ENCODE measurements at regions not wholly inside any gene's neighbourhood (a gene's known extent, or its start where the extent isn't known, plus 50 kb on each side); places are given as distances from the start of the nearest gene placed in this dataset.
"Not testable (repeated sequence)": the region's sequence is repeated elsewhere in the genome, so short reads cannot be mapped to it uniquely, and the experiment has no call there.

DNA sequence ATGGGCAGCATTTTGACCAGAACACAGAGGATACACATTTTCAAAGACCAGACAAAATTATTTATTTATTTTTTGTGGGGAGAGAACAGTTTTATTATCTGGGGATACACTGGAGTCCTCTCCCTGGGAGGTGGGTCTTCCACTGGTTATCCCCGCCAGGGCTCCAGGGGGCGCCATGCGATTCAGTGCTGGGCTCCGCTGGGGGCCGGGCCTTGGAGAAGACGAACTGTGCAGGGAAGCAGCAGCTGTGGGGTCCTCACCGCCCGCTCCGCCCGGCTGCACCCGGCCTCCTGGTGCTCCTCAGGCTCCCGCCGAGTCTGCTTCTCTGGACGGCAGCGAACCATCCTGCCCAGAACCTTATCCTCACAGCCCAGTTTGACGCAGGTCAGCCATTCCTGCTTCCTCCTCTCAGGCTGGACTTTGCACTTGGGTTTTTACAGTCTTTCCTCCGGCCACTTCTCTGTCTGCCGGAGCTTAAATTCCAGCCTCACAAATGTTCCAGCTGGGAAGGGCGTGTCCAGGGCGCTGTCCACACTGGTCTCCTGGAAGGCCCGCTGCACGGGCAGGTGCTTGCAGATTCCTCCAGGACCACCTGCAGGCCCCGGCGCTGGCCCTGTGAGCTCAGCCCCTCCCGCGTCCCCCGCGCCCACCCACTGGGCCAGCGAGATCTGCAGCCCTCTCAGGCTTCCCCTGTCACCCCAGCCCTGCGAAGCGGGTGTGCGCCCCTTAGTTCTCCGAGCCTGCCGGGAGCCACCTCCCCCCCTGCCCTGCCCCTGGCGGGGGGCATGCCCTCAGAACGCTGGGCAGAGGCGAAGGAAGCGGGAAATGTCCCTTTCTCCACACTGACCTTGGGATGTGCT, 1830.0 kb upstream of the DEFB115 start:
- no peak for DNase-seq

GRCh38 chr20:29430531-29430930, 1826.9 kb upstream of the DEFB115 start:
- no peak for DNase-seq

GRCh38 chr20:29440721-29441120, 1816.7 kb upstream of the DEFB115 start:
- DNase-seq: not testable (repeated sequence)

DNA sequence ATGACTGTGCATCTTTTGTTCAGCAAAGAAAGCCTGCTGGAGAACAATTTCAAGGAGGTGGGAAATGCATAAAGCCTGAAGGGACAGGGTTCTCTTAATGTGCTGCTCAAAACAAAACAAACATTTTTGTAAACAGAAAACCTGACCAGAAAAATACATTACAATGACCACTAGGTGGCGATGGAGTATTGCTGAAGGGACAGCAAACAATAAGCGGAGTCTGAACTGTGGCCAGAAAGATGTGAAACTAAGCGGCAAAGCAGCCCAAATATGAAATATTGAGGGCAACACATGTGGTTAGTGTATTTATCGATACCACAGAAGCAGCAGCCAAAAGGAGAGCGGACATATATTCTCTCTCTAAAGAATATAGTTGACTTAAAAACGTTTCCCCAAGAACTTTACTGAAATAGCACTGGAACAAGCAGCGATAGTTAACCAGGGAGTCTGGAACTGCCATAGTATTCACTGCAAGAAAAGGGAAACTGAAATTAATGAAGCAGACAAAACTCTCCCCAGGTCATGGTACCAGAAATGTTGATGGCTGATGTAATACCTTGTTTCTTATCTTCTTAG, 1814.2 kb upstream of the DEFB115 start:
- peak; percentile 8 for DNase-seq

GRCh38 chr20:29443819-29444218, 1813.6 kb upstream of the DEFB115 start:
- DNase-seq: no peak

GRCh38 chr20:29445050-29445907, 1812.2 kb upstream of the DEFB115 start:
- DNase-seq: peak; percentile 76

DNA sequence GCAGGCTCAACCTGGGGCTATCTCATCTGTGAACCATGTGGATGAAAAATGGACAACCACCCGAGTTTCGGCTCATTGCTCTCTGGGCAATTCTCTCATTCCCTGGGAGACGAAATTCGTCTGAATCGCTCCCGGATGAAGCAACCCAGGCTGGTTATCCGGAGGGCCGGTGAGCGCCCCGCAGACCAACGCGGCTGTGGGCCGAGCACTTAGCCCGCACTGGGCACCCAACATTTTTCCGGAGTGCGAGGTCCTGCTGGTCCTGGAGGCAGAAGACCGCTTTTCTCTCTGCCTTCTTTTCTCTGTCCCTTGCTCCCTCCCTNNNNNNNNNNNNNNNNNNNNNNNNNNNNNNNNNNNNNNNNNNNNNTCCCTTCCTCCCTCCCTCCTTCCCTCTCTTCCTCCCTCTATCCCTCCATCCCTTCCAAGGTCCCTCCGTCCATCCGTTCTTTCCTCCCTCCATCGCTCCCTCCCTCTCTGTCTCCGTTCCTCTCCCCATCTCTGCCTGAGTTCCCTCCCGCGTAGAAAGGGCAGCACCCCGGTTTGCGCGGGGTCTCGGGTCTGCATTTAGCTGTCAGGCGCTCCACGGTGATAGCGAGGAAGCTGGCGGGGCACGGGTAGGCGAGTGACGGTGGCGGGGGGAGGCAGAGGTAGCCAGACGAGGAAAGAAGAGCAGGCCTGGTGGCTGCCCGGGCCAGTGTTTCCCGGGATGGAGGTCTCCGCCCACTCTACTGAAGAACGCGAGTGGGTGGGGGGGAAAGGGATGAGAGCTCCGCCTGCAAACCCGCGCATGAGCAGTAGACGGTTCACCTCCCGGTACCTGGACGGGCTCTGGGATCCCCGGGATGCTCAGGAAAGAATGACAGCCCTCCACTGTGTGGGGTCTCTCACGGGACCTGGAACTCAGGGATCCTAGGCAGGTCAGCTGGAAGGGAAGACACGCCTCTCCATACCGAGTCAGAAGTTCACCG, 1809.7 kb upstream of the DEFB115 start:
- not testable (repeated sequence) for DNase-seq

GRCh38 chr20:29448806-29449470, 1808.5 kb upstream of the DEFB115 start:
- DNase-seq: no peak

DNA sequence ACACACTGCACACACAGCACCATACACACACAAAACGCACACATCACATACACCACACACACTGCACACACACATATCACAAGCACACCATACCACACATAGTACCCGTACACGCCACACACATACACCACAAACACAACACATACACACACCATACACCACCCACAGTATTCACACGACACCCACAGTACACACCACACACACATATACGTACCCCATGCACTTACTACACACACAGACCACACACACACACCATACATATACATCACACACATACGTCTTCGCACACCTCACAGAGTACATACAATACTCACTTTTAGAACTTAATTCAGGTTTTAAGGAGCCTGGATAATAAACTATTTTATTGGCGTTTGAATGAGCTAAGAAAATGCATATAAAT, 1805.3 kb upstream of the DEFB115 start:
- DNase-seq: no peak

GRCh38 chr20:29456987-29457693, 1800.3 kb upstream of the DEFB115 start:
- DNase-seq: not testable (repeated sequence)

DNA sequence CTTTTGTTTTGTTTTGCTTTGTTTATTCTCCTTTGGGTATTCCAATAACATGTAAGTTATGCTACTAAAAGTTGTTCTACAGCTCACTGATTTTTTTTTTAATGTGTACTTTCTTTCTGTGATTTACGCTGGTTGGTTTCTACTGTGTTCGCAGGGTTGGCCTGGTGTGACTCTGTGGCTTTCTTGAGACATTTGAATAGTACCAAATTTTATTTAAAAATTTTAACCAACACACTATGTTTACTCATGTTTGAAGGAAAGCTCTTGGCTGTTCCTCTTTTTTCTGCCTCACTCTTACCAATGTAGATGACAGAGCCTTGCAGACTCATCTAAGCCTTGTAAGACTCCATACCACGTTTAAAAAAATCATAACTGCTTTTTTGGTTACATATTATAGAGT, 1784.9 kb upstream of the DEFB115 start:
- no peak for DNase-seq

DNA sequence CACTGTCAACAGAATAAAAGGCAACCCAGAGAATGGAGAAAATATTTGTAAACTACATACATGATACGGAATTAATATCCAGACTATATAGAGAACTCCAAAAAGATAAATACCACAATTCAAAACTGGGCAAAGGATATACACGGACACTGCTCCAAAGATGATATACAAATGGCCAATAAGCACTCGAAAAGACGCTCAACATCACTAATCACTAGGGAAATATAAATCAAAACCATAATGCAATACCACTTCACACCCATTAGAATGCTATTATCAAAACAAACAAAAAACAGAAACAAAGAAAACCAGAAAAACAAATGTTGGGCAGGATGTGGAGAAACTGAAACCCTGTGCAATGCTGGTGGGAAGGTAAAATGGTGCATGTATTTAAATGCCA, 1764.6 kb upstream of the DEFB115 start:
- not testable (repeated sequence) for DNase-seq

- DNase-seq: not testable (repeated sequence)
Measured at GRCh38 chr20:29496767-29497166, 1760.7 kb upstream of the DEFB115 start.

- DNase-seq: peak; percentile 38
Measured at GRCh38 chr20:29497261-29497671, 1760.2 kb upstream of the DEFB115 start.

GRCh38 chr20:29497684-29498083, 1759.8 kb upstream of the DEFB115 start:
- peak; percentile 11 for DNase-seq

DNA sequence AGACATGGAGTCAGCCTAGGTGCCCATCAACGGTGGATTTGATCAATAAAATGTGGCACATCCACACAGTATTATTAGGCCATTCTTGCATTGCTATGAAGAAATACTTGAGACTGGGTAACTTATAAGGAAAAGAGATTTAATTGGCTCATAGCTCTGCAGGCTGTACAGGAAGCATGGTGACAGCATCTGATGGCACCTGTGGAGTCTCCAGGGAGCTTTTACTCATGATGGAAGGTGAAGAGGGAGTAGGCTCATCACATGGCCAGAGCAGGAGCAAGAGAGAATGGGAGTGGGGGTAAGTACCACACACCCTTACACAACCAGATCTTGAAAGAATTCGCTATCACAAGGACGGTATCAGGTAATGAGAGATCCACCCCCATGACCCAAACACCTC, 1756.7 kb upstream of the DEFB115 start:
- not testable (repeated sequence) for DNase-seq

DNA sequence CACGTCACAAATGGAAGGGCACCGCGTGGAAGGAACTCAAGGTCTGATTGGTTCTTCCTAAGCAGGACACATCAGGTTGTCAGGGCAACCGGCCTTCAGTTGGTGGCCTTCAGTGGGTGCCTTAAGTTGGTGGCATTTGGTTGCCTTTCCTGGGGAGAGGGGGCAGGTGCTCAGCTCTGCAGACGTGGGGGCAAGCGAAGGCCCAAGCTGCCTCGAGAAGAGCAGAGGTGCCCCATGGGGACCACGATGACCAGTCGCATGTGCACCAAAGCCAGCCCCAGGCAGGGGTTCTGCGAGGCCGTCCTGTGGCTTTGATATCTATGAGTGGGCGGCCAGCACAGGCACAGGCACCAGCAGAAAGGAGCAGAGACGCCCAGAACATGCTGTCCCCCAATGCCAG, 1742.8 kb upstream of the DEFB115 start:
- not testable (repeated sequence) for DNase-seq

- not testable (repeated sequence) for DNase-seq
Measured at GRCh38 chr20:29516847-29517246, 1740.6 kb upstream of the DEFB115 start.

DNA sequence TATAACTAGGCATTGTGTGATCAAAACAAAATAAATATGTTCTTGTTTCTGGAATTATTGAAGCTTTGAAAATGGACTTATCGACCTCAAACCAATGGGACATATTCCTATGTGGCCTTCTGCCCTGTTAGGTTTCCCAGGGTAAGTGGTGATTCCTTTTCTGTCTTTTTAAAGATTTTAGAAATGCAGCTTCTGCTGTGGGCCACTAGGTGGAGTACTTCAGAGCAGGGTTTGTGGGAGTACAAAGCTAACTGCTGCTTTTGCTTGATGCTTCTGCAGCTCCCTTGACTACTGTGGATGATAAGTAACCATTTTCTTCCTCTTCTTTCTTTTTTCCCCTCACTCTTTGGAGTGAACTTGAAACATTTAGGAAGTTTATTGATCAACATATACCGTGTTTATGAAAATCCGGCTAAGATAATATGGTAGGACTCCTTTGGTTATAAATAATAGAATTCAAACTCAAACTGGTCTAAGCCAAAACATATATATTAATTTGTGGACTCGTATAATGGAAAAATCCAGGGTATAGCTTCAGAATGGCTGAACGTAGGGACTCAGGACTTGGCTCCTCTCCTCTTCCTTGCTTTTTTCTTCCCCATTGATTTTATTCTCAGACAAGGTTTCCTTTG, 1737.7 kb upstream of the DEFB115 start:
- DNase-seq: not testable (repeated sequence)

All from occipital lobe (tissue), 1 donor.